ENCODE measurements at regions not wholly inside any gene's neighbourhood (a gene's known extent, or its start where the extent isn't known, plus 50 kb on each side); places are given as distances from the start of the nearest gene placed in this dataset.

GRCh38 chr4:57764856-57765255 lies 654.7 kb upstream of the IGFBP7 start:
- no peaks in the 10 kb centered on the region for H3K79me2 ChIP-seq (replicated peaks; ENCODE audit: insufficient read depth, low read length)
- H3K36me3 ChIP-seq (ENCODE audit: insufficient read depth, low read length): no peaks in the 10 kb centered on the region
- no peaks in the 10 kb centered on the region for H4K20me1 ChIP-seq (ENCODE audit: insufficient read depth)
- no peaks in the 10 kb centered on the region for H3K9me2 ChIP-seq (ENCODE audit: insufficient read depth, low read length)
- H2AFZ ChIP-seq (ENCODE audit: low read depth, low read length): no peak overlapping the region
- no peaks in the 10 kb centered on the region for H3K9me3 ChIP-seq (ENCODE audit: low read length)
- no peak overlapping the region for H3K27ac ChIP-seq (ENCODE audit: low read length)
- H3K9ac ChIP-seq (ENCODE audit: low read length): no peak overlapping the region
- no peak overlapping the region for H3K4me2 ChIP-seq (ENCODE audit: low read length)
- H3K27me3 ChIP-seq (ENCODE audit: insufficient read depth, low read depth, low read length): no peaks in the 10 kb centered on the region
- no peak overlapping the region for H3K4me3 ChIP-seq (ENCODE audit: low read length)
- H3F3A ChIP-seq (ENCODE audit: insufficient read depth, low read length, poor library complexity, severe bottlenecking): no peaks in the 10 kb centered on the region
- no peak for TF ChIP-seq RAD21 (conservative IDR thresholded peaks at IDR 0.05)
- no peak for TF ChIP-seq EZH2 (IDR thresholded peaks at IDR 0.05; ENCODE audit: borderline replicate concordance, insufficient read depth, low read length, poor library complexity, severe bottlenecking)
- no peak for TF ChIP-seq EP300 (conservative IDR thresholded peaks at IDR 0.05; ENCODE audit: poor library complexity, severe bottlenecking)
- TF ChIP-seq TAF1 (IDR thresholded peaks at IDR 0.05; ENCODE audit: low read depth): no peak
- TF ChIP-seq MXI1 (conservative IDR thresholded peaks at IDR 0.05; ENCODE audit: poor library complexity, severe bottlenecking): no peak
- TF ChIP-seq CTCF (IDR thresholded peaks at IDR 0.05; ENCODE audit: poor library complexity, severe bottlenecking): no peak
- TF ChIP-seq REST (IDR thresholded peaks at IDR 0.05; ENCODE audit: borderline replicate concordance): no peak
- no peak for TF ChIP-seq POLR2AphosphoS5 (IDR thresholded peaks at IDR 0.05)
- TF ChIP-seq SMC3 (conservative IDR thresholded peaks at IDR 0.05; ENCODE audit: poor library complexity): no peak

- H4K20me1 ChIP-seq (ENCODE audit: insufficient read depth): no peaks in the 10 kb centered on the region
- H2AFZ ChIP-seq (ENCODE audit: low read depth, low read length): no peak overlapping the region
- H3K9me2 ChIP-seq (ENCODE audit: insufficient read depth, low read length): no peaks in the 10 kb centered on the region
- no peaks in the 10 kb centered on the region for H3K27me3 ChIP-seq (ENCODE audit: insufficient read depth, low read depth, low read length)
- no peaks in the 10 kb centered on the region for H3K36me3 ChIP-seq (ENCODE audit: insufficient read depth, low read length)
- H3K9me3 ChIP-seq (ENCODE audit: low read length): no peaks in the 10 kb centered on the region
- no peak overlapping the region for H3K9ac ChIP-seq (ENCODE audit: low read length)
- H3K79me2 ChIP-seq (replicated peaks; ENCODE audit: insufficient read depth, low read length): no peaks in the 10 kb centered on the region
- H3F3A ChIP-seq (ENCODE audit: insufficient read depth, low read length, poor library complexity, severe bottlenecking): no peaks in the 10 kb centered on the region
- no peak overlapping the region for H3K4me3 ChIP-seq (ENCODE audit: low read length)
- no peak overlapping the region for H3K27ac ChIP-seq (ENCODE audit: low read length)
- TF ChIP-seq SMC3 (conservative IDR thresholded peaks at IDR 0.05; ENCODE audit: poor library complexity) (no peak), CTCF (IDR thresholded peaks at IDR 0.05; ENCODE audit: poor library complexity, severe bottlenecking) (no peak), RAD21 (conservative IDR thresholded peaks at IDR 0.05) (no peak), EZH2 (IDR thresholded peaks at IDR 0.05; ENCODE audit: borderline replicate concordance, insufficient read depth, low read length, poor library complexity, severe bottlenecking) (no peak), MXI1 (conservative IDR thresholded peaks at IDR 0.05; ENCODE audit: poor library complexity, severe bottlenecking) (no peak), POLR2AphosphoS5 (IDR thresholded peaks at IDR 0.05) (no peak), EP300 (conservative IDR thresholded peaks at IDR 0.05; ENCODE audit: poor library complexity, severe bottlenecking) (no peak), REST (IDR thresholded peaks at IDR 0.05; ENCODE audit: borderline replicate concordance) (no peak), TAF1 (IDR thresholded peaks at IDR 0.05; ENCODE audit: low read depth) (no peak)
- H3K4me2 ChIP-seq (ENCODE audit: low read length): no peak overlapping the region
Observed at GRCh38 chr4:57763070-57763469, 652.9 kb upstream of the IGFBP7 start.
